ENCODE measurements at regions not wholly inside any gene's neighbourhood (a gene's known extent, or its start where the extent isn't known, plus 50 kb on each side); places are given as distances from the start of the nearest gene placed in this dataset.

DNA sequence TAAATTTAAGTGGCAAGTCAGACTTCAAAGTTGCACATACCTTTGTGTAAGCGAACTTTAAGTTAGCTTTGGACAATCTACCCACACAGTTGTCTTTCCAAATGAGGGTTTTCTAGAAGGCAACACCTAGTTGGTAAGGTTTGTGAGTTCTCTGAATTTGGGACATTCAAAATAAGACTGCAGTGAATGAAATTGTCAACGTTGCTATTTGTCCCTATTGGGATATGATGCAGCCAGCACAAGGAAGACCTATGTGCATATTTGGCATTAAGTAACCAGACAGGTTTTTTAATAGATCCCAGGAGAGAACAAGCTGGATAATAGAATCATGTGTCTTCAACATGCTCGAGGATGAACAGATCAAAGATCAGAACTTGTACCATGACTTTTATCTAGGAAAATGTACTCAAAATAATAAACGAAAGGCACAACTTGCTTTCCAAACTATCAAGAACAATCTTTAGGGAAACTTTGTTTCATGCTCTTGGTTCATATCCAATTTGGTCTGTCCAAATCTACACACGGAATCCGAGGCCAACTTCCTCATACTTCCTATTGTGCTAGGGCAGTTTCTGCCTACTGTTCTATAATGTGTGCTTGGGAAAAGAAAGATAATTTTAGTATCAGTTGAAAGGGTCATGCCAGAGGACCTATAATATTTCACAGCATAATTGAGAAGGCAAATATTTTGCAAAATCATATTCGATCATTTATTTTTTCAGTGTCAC lies 284.2 kb upstream of the SOX5 start:
- POLR2A ChIA-PET, result no interaction called here
- no peak for DNase-seq (ENCODE audit: extremely low spot score)
- no peak for TF ChIP-seq HDGF (IDR thresholded peaks at IDR 0.05; ENCODE audit: borderline replicate concordance)
- no peak for TF ChIP-seq ZNF384 (IDR thresholded peaks at IDR 0.05)
- TF ChIP-seq BHLHE40 (IDR thresholded peaks at IDR 0.05; ENCODE audit: borderline replicate concordance), result no peak
- no peak for TF ChIP-seq LEF1 (IDR thresholded peaks at IDR 0.05; ENCODE audit: borderline replicate concordance)
- no peak for TF ChIP-seq L3MBTL2 (conservative IDR thresholded peaks at IDR 0.05)
- CTCF ChIA-PET, result no interaction called here

DNA sequence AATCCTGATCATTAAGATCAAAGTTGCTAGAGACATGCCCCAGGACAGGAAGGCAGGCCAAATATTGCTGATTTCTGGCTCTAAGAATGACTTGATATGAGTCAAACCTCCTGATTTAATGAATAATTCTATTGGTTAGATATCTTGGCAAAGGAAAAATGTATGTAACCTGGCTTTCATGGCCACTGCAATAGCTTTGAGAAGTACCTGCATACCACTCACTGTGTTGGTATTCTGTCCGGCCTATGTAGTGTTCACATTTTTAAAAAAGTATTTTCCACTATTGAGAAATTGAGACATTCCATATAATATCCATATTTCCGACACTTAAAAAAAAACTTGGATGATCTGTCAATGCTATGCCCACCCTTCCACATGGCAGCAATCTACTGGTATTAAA lies 283.1 kb upstream of the SOX5 start:
- no peak for DNase-seq (ENCODE audit: extremely low spot score)
- CTCF ChIA-PET, result no interaction called here
- TF ChIP-seq FOXK2 (IDR thresholded peaks at IDR 0.05) (no peak), ZNF384 (IDR thresholded peaks at IDR 0.05) (no peak), ELF4 (IDR thresholded peaks at IDR 0.05) (no peak)
- TF ChIP-seq, protein P1, sequence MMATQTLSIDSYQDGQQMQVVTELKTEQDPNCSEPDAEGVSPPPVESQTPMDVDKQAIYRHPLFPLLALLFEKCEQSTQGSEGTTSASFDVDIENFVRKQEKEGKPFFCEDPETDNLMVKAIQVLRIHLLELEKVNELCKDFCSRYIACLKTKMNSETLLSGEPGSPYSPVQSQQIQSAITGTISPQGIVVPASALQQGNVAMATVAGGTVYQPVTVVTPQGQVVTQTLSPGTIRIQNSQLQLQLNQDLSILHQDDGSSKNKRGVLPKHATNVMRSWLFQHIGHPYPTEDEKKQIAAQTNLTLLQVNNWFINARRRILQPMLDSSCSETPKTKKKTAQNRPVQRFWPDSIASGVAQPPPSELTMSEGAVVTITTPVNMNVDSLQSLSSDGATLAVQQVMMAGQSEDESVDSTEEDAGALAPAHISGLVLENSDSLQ (IDR thresholded peaks at IDR 0.05), result no peak
- POLR2A ChIA-PET, result no interaction called here

DNA sequence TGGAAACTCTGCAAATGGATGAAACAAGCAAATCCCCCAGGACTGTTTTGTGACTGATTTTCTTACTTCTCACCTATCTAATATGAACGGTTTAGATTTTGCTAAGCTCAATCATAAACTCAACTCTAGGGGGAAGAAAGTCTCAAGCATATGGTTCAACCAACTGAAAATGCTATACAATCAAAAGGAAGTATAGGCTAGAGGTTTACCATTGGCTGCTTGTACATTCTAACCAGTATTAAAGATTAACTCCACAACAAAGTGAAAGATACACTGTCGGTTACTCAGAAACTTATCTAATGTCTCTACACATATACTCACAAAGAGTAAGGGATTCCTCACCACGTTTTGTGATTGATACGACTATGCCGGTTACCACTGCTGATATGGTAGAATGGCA lies 281.8 kb upstream of the SOX5 start:
- POLR2A ChIA-PET, result no interaction called here
- DNase-seq (ENCODE audit: extremely low spot score), result no peak
- CTCF ChIA-PET, result no interaction called here
- TF ChIP-seq TARDBP (IDR thresholded peaks at IDR 0.05) (no peak), FOXK2 (IDR thresholded peaks at IDR 0.05) (no peak), ELF4 (IDR thresholded peaks at IDR 0.05) (no peak), SP1 (IDR thresholded peaks at IDR 0.05) (no peak), L3MBTL2 (conservative IDR thresholded peaks at IDR 0.05) (no peak), SUZ12 (IDR thresholded peaks at IDR 0.05) (no peak)

DNA sequence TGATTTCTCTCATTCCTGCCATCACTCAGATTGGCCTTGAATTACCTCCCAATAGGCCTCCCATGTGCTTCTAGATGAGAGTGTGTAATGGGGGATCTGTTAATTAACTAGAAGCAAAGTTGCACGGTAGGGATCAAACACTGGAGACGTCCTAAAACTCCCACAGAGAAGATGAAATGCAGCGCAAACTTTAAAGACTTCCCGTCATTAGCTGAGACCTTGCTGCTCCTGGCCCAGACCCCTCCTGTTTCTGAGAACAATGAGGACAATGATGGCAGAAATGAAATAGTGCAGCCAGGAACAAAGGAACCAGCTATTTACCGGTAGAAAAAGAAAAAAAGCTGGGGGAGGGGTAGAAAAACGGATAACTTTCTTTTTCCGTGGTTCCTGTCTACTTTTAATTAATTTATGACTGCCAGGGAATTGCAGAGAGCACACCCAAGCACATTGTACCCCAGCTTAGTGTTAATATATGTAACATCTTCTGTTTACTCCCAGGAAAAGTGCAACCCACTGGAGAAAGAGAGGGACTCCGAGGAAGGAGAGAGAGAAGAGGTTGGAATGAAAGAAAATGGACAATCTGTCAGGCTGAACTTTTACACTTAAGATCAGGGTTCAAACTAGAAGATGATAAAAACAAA lies 280.7 kb upstream of the SOX5 start:
- ChIA-PET CTCF (no interaction called here), POLR2A (no interaction called here)
- TF ChIP-seq SUZ12 (IDR thresholded peaks at IDR 0.05) (no peak), LEF1 (IDR thresholded peaks at IDR 0.05; ENCODE audit: borderline replicate concordance) (no peak), BHLHE40 (IDR thresholded peaks at IDR 0.05; ENCODE audit: borderline replicate concordance) (no peak), SP1 (IDR thresholded peaks at IDR 0.05) (no peak), L3MBTL2 (conservative IDR thresholded peaks at IDR 0.05) (no peak), HDGF (IDR thresholded peaks at IDR 0.05; ENCODE audit: borderline replicate concordance) (no peak), CTBP1 (IDR thresholded peaks at IDR 0.05; ENCODE audit: borderline replicate concordance) (no peak), FOXK2 (IDR thresholded peaks at IDR 0.05) (no peak), ZNF384 (IDR thresholded peaks at IDR 0.05) (no peak), FOXA1 (IDR thresholded peaks at IDR 0.05) (no peak), FOXM1 (IDR thresholded peaks at IDR 0.05; ENCODE audit: borderline replicate concordance) (no peak), NFRKB (IDR thresholded peaks at IDR 0.05) (no peak), TARDBP (IDR thresholded peaks at IDR 0.05) (no peak), ARNT (IDR thresholded peaks at IDR 0.05) (no peak)
- TF ChIP-seq, protein P1 (IDR thresholded peaks at IDR 0.05), result no peak
- no peak for DNase-seq (ENCODE audit: extremely low spot score)

DNA sequence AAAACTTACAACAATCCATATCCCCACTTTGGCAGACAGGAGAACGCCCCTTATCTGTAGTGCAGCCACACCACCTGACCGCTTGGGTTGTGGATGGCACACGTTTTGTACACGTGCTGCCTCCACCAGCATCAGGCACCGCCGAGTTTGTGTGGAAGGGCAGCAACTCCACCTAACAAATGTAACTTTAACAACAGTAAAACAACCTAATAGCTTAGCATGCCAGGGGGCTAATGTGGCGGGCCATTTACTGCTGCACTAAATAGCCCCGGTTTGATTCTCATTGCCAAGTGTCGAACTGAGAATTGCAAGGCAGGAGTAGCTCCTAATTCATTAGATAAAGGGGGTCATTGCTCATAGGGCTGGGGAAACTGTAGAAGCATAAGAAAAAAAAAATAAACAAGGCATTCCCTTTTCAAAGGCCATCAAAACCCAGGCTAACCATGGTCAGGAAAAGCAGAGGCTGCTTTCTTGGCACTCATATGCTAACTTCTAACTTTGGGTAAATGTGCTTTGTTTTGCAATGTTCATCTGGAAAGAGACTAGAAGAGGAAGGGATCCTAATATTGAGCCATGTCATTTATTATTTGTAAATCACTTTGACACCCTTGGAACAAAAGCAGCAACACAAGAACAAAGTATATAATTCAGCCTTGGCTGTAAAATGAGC lies 279.7 kb upstream of the SOX5 start:
- TF ChIP-seq FOXM1 (IDR thresholded peaks at IDR 0.05; ENCODE audit: borderline replicate concordance), result no peak
- TF ChIP-seq HDGF (IDR thresholded peaks at IDR 0.05; ENCODE audit: borderline replicate concordance), result no peak
- TF ChIP-seq SUZ12 (IDR thresholded peaks at IDR 0.05), result no peak
- no peak for TF ChIP-seq FOXA1 (IDR thresholded peaks at IDR 0.05)
- peak; percentile 27; the same call in 1 of the 2 replicates for TF ChIP-seq L3MBTL2 (conservative IDR thresholded peaks at IDR 0.05)
- no peak for TF ChIP-seq SP1 (IDR thresholded peaks at IDR 0.05)
- CTCF ChIA-PET, result no interaction called here
- POLR2A ChIA-PET, result no interaction called here
- DNase-seq (ENCODE audit: extremely low spot score), result no peak

DNA sequence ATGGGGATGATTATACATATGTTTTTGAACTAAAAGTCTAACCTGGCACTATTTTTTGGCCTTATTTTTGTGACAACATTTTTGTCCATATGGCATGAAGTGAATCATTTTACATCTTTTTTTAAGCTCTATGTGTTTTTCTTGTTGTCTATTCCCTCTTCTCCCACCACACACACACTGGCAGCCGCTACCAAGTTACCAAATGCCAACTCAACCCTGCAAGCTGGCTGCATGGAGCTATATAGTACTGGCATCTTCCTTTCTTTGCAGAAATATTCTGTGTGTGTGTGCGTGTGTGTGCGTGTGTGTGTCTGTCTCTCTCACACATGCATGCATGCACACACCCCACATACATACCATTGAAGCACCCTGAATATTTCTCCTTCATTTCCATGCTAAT lies 278.9 kb upstream of the SOX5 start:
- TF ChIP-seq FOXM1 (IDR thresholded peaks at IDR 0.05; ENCODE audit: borderline replicate concordance) (no peak), L3MBTL2 (conservative IDR thresholded peaks at IDR 0.05) (no peak), ELF4 (IDR thresholded peaks at IDR 0.05) (no peak), FOXK2 (IDR thresholded peaks at IDR 0.05) (no peak), FOXA1 (IDR thresholded peaks at IDR 0.05) (no peak), ARNT (IDR thresholded peaks at IDR 0.05) (no peak), BHLHE40 (IDR thresholded peaks at IDR 0.05; ENCODE audit: borderline replicate concordance) (no peak), TARDBP (IDR thresholded peaks at IDR 0.05) (no peak), SUZ12 (IDR thresholded peaks at IDR 0.05) (no peak), HDGF (IDR thresholded peaks at IDR 0.05; ENCODE audit: borderline replicate concordance) (no peak), ZNF384 (IDR thresholded peaks at IDR 0.05) (no peak), CTBP1 (IDR thresholded peaks at IDR 0.05; ENCODE audit: borderline replicate concordance) (no peak), SP1 (IDR thresholded peaks at IDR 0.05) (no peak), NFRKB (IDR thresholded peaks at IDR 0.05) (no peak), LEF1 (IDR thresholded peaks at IDR 0.05; ENCODE audit: borderline replicate concordance) (no peak)
- TF ChIP-seq, protein P1 (IDR thresholded peaks at IDR 0.05), result no peak
- ChIA-PET POLR2A (no interaction called here), CTCF (no interaction called here)

More for the DNA sequence above, 278.9 kb upstream of the SOX5 start:
- DNase-seq (ENCODE audit: extremely low spot score), result no peak
